H1 (cell line): ENCODE measurements at regions not wholly inside any gene's neighbourhood (a gene's known extent, or its start where the extent isn't known, plus 50 kb on each side); places are given as distances from the start of the nearest gene placed in this dataset.

Experiments
- CTCF ChIA-PET: fragments of 300-600 bp; sonication (Branson Sonifier 250); formaldehyde crosslinking; loops from one replicate; lab custom pipeline; 2021; ENCODE audit not compliant: partially characterized antibody; lab: Charles Lee
- POLR2A ChIA-PET: fragments of 300-600 bp; sonication (Branson Sonifier 250); formaldehyde crosslinking; loops from one replicate; lab custom pipeline; 2021; ENCODE audit warnings: inconsistent platforms; ENCODE audit not compliant: partially characterized antibody; lab: Charles Lee
- DNase-seq, 2 experiments: peaks; one replicate each; pipeline versions ENCODE4 v3.0.0 to v3.0.0-alpha.2; 2010 to 2022; ENCODE audit warnings: low spot score in 2 of 2, low read depth in 1 of 2, mixed read lengths in 1 of 2
- FAIRE-seq: peaks from 2 replicates; lab custom pipeline; 2011; peaks lifted over from hg19 to GRCh38; lab: Jason Lieb, UNC
- H2AFZ ChIP-seq: 2 replicates; pipeline ENCODE4 v1.8.1; 2012; ENCODE audit warnings: low read length, inconsistent platforms
- H2AK5ac ChIP-seq: 2 replicates; pipeline ENCODE4 v1.6.1; 2013; ENCODE audit warnings: low read depth, low read length
- H2BK120ac ChIP-seq: replicated peaks from 2 replicates; pipeline ENCODE3; 2013; ENCODE audit warnings: low read depth, low read length, inconsistent platforms
- H2BK12ac ChIP-seq: 2 replicates; pipeline ENCODE4 v1.6.1; 2013; ENCODE audit warnings: low read depth, low read length
- H2BK15ac ChIP-seq: 2 replicates; pipeline ENCODE4 v1.6.1; 2013; ENCODE audit warnings: low read length
- H2BK20ac ChIP-seq: 2 replicates; pipeline ENCODE4 v1.6.1; 2013; ENCODE audit warnings: low read length
- H2BK5ac ChIP-seq: 2 replicates; pipeline ENCODE4 v1.6.1; 2013; ENCODE audit warnings: low read depth, low read length
- H3K14ac ChIP-seq: 2 replicates; pipeline ENCODE4 v1.6.1; 2013; ENCODE audit warnings: inconsistent platforms; ENCODE audit not compliant: insufficient read length
- H3K18ac ChIP-seq: 2 replicates; pipeline ENCODE4 v1.6.1; 2013; ENCODE audit warnings: low read length; ENCODE audit errors: extremely low read depth
- H3K23ac ChIP-seq: 2 replicates; pipeline ENCODE4 v1.6.1; 2013; ENCODE audit warnings: inconsistent platforms; ENCODE audit not compliant: insufficient read length
- H3K23me2 ChIP-seq: 2 replicates; pipeline ENCODE4 v1.6.1; 2013; ENCODE audit warnings: low read depth, low read length
- H3K27ac ChIP-seq: 2 replicates; pipeline ENCODE4 v1.6.1; 2011; ENCODE audit warnings: low read depth, low read length, inconsistent platforms
- H3K27me3 ChIP-seq, 4 experiments: replicated peaks in 1 of 4; 1 replicate in 1 of 4; 2 replicates in 3 of 4; pipeline versions ENCODE4 v1.6.1 to v1.8.1; 2011 to 2013; ENCODE audit warnings: low read length in 3 of 4, mild to moderate bottlenecking in 3 of 4, inconsistent platforms in 2 of 4, mixed read lengths in 2 of 4, moderate library complexity in 1 of 4; ENCODE audit not compliant: control insufficient read depth in 3 of 4, insufficient read depth in 3 of 4; ENCODE audit errors: extremely low read depth in 1 of 4
- H3K36me3 ChIP-seq, 4 experiments: 2 replicates each; pipeline versions ENCODE4 v1.6.1 to v1.8.1; 2011 to 2013; ENCODE audit warnings: mild to moderate bottlenecking in 4 of 4, low read length in 3 of 4, moderate library complexity in 2 of 4, control low read depth in 1 of 4, inconsistent platforms in 1 of 4; ENCODE audit not compliant: insufficient read depth in 4 of 4, control insufficient read depth in 2 of 4
- H3K4ac ChIP-seq: replicated peaks from 2 replicates; pipeline ENCODE3; 2013; ENCODE audit warnings: low read length, low read depth, mixed read lengths, inconsistent platforms; ENCODE audit not compliant: insufficient read length
- H3K4me1 ChIP-seq, 4 experiments: replicated peaks in 1 of 4; 1 replicate in 1 of 4; 2 replicates in 3 of 4; pipeline versions ENCODE4 v1.6.1 to v1.8.1; 2011 to 2013; ENCODE audit warnings: low read length in 3 of 4, inconsistent platforms in 2 of 4, mixed read lengths in 1 of 4; ENCODE audit not compliant: insufficient read depth in 4 of 4, control insufficient read depth in 3 of 4
- H3K4me2 ChIP-seq, 2 experiments: 2 replicates each; pipeline versions ENCODE4 v1.6.1 to v1.8.1; 2011 to 2013; ENCODE audit warnings: low read depth in 2 of 2, low read length in 2 of 2, control low read depth in 1 of 2, inconsistent platforms in 1 of 2, mild to moderate bottlenecking in 1 of 2; ENCODE audit not compliant: insufficient read depth in 1 of 2
- H3K4me3 ChIP-seq, 4 experiments: fragments of 200-600, 300-600 bp in 1 of 4; sonication (generic), shearing (Covaris generic), sonication (Bioruptor Twin) in 1 of 4; 2 replicates each; pipeline versions ENCODE4 v1.5.1 to v1.8.1; 2011 to 2016; ENCODE audit warnings: low read length in 4 of 4, low read depth in 3 of 4, control low read depth in 2 of 4, inconsistent platforms in 2 of 4, mild to moderate bottlenecking in 2 of 4, mixed read lengths in 1 of 4, moderate library complexity in 1 of 4; ENCODE audit not compliant: insufficient read depth in 2 of 4; ENCODE audit errors: extremely low read depth in 1 of 4
- H3K56ac ChIP-seq: replicated peaks from 2 replicates; pipeline ENCODE3; 2013; ENCODE audit warnings: low read depth, mild to moderate bottlenecking, mixed read lengths, low read length, inconsistent platforms; ENCODE audit not compliant: insufficient read length
- H3K79me1 ChIP-seq: 2 replicates; pipeline ENCODE4 v1.6.1; 2013; ENCODE audit warnings: low read depth, low read length, control low read depth
- H3K79me2 ChIP-seq, 2 experiments: 2 replicates each; pipeline versions ENCODE4 v1.6.1 to v1.8.1; 2012 to 2013; ENCODE audit warnings: low read length in 2 of 2, mild to moderate bottlenecking in 2 of 2, inconsistent platforms in 1 of 2; ENCODE audit not compliant: insufficient read depth in 2 of 2, control insufficient read depth in 1 of 2
- H3K9ac ChIP-seq, 4 experiments: replicated peaks in 1 of 4; 1 replicate in 1 of 4; 2 replicates in 3 of 4; pipeline versions ENCODE4 v1.6.1 to v1.8.1; 2011 to 2013; ENCODE audit warnings: low read depth in 3 of 4, low read length in 3 of 4, control low read depth in 2 of 4, mild to moderate bottlenecking in 2 of 4, moderate library complexity in 2 of 4, inconsistent platforms in 1 of 4; ENCODE audit errors: extremely low read depth in 1 of 4
- H3K9me3 ChIP-seq, 2 experiments: 2 replicates each; pipeline versions ENCODE4 v1.6.1 to v1.8.1; 2012 to 2013; ENCODE audit warnings: mild to moderate bottlenecking in 2 of 2, moderate library complexity in 2 of 2, control low read depth in 1 of 2, inconsistent platforms in 1 of 2, low read depth in 1 of 2, low read length in 1 of 2, mixed read lengths in 1 of 2; ENCODE audit not compliant: insufficient read depth in 2 of 2
- H4K20me1 ChIP-seq, 2 experiments: replicated peaks in 1 of 2; 2 replicates each; pipeline versions ENCODE3 to v1.8.1; 2011 to 2013; ENCODE audit warnings: inconsistent platforms in 2 of 2, low read length in 2 of 2, mild to moderate bottlenecking in 1 of 2; ENCODE audit not compliant: insufficient read depth in 2 of 2, control insufficient read depth in 1 of 2
- H4K5ac ChIP-seq: 2 replicates; pipeline ENCODE4 v1.6.1; 2013; ENCODE audit warnings: low read length, low read depth, mixed read lengths, inconsistent platforms; ENCODE audit not compliant: insufficient read length
- H4K8ac ChIP-seq: 2 replicates; pipeline ENCODE4 v1.8.0; 2013; ENCODE audit warnings: mild to moderate bottlenecking, moderate library complexity, low read length, inconsistent platforms; ENCODE audit not compliant: insufficient read depth; ENCODE audit errors: extremely low read depth
- H4K91ac ChIP-seq: replicated peaks from 2 replicates; pipeline ENCODE3; 2013; ENCODE audit warnings: low read length, mixed read lengths, inconsistent platforms; ENCODE audit not compliant: insufficient read length
- ATF2 ChIP-seq: IDR thresholded peaks from 2 replicates; pipeline ENCODE4 v1.6.1; 2012; ENCODE audit warnings: low read length, inconsistent platforms
- CREB1 ChIP-seq: IDR thresholded peaks from 2 replicates; pipeline ENCODE4 v1.6.1; 2012; ENCODE audit warnings: inconsistent platforms
- CTBP2 ChIP-seq: IDR thresholded peaks from 2 replicates; pipeline ENCODE4 v1.7.0; 2011; ENCODE audit warnings: borderline replicate concordance, mild to moderate bottlenecking, moderate library complexity, mixed read lengths, low read length; ENCODE audit not compliant: insufficient read depth, insufficient read length
- CTCF ChIP-seq, 3 experiments: IDR thresholded peaks; 1 replicate in 2 of 3; 2 replicates in 1 of 3; pipeline versions ENCODE4 v1.5.1 to v1.6.1; 2011; ENCODE audit warnings: low read length in 3 of 3, mild to moderate bottlenecking in 3 of 3, inconsistent platforms in 2 of 3, low read depth in 1 of 3, moderate library complexity in 1 of 3; ENCODE audit not compliant: insufficient read depth in 1 of 3; ENCODE audit errors: control extremely low read depth in 1 of 3
- FOSL1 ChIP-seq: IDR thresholded peaks from 2 replicates; pipeline ENCODE4 v1.6.1; 2011; ENCODE audit warnings: mild to moderate bottlenecking, low read depth, low read length, moderate library complexity; ENCODE audit not compliant: insufficient read depth
- HDAC6 ChIP-seq: IDR thresholded peaks from one replicate; pipeline ENCODE4 v1.7.1; 2012; ENCODE audit warnings: low read depth, mild to moderate bottlenecking, inconsistent platforms, low read length, moderate library complexity
- SAP30 ChIP-seq: fragments of 300-600 bp; sonication (generic); IDR thresholded peaks from 2 replicates; pipeline ENCODE4 v1.7.1; 2012; ENCODE audit warnings: low read length, moderate library complexity, mild to moderate bottlenecking, inconsistent platforms; ENCODE audit not compliant: insufficient read depth, insufficient replicate concordance
- SIX5 ChIP-seq: IDR thresholded peaks from 2 replicates; pipeline ENCODE4 v1.6.1; 2011; ENCODE audit warnings: mild to moderate bottlenecking, low read depth, low read length
- TAF1 ChIP-seq: IDR thresholded peaks from 2 replicates; pipeline ENCODE4 v1.6.1; 2011; ENCODE audit warnings: mild to moderate bottlenecking, low read depth, low read length
- ZNF274 ChIP-seq: IDR thresholded peaks from 2 replicates; pipeline ENCODE4 v1.7.0; 2012; ENCODE audit warnings: low read length, borderline replicate concordance; ENCODE audit errors: extremely low read depth
- WGBS, 2 experiments: shearing (Covaris generic) in 1 of 2; methylation state at CpG; one replicate each; pipeline versions ENCODE4 v1.1.6 to v1.1.7; 2013 to 2015; ENCODE audit warnings: low lambda C conversion rate in 2 of 2, mixed read lengths in 2 of 2, inconsistent platforms in 1 of 2, low coverage in 1 of 2, missing lambda C conversion rate in 1 of 2; ENCODE audit not compliant: insufficient replicate concordance in 2 of 2, insufficient coverage in 1 of 2, insufficient read length in 1 of 2; ENCODE audit errors: extremely low coverage in 1 of 2, missing lambda C conversion rate in 1 of 2; 5-methylcytosine and 5-hydroxymethylcytosine counted together

- H3K79me1 ChIP-seq = no peaks in the 10 kb centered on the region
- H3K36me3 ChIP-seq = no peaks in the 10 kb centered on the region
- no peak overlapping the region for H2BK12ac ChIP-seq
- no peak overlapping the region for H3K4me3 ChIP-seq
- no peak overlapping the region for H4K8ac ChIP-seq
- H3K23ac ChIP-seq = no peak overlapping the region
- no peak overlapping the region for H3K4ac ChIP-seq
- H2BK15ac ChIP-seq = no peak overlapping the region
- FAIRE-seq (no peak), DNase-seq (no peak)
- no peak overlapping the region for H4K5ac ChIP-seq
- no peak overlapping the region for H3K18ac ChIP-seq
- no peak overlapping the region for H3K9ac ChIP-seq
- no peak overlapping the region for H3K14ac ChIP-seq
- no peaks in the 10 kb centered on the region for H3K79me2 ChIP-seq
- H3K56ac ChIP-seq = no peak overlapping the region
- ChIA-PET POLR2A (no interaction called here), CTCF (interaction anchor here (0.6 kb wide), 2 partner anchors 30 to 37 kb away, joined by 4 to 5 read pairs; no protein-coding TSS in a partner anchor)
- no peak overlapping the region for H2AFZ ChIP-seq
- H2AK5ac ChIP-seq = no peak overlapping the region
- no peak overlapping the region for H2BK20ac ChIP-seq
- H3K23me2 ChIP-seq = no peaks in the 10 kb centered on the region
- no peaks in the 10 kb centered on the region for H4K20me1 ChIP-seq
- no peaks in the 10 kb centered on the region; a peak in 1 of 7 replicates for H3K4me1 ChIP-seq
- H3K4me2 ChIP-seq = no peak overlapping the region
- H2BK120ac ChIP-seq = no peak overlapping the region
- H3K27me3 ChIP-seq = no peaks in the 10 kb centered on the region
- WGBS, 2 experiments = 94% methylated on average over 4 of the region's 4 CpGs; no CpG with 5 or more reads in 1 of the 2 experiments
- 0 out of 4 replicates have a peak, but pooled peaks cover 0 to 3% of the 10 kb centered on the region in 2 experiments for H3K9me3 ChIP-seq
- H2BK5ac ChIP-seq = no peak overlapping the region
- no peak overlapping the region for H4K91ac ChIP-seq
- H3K27ac ChIP-seq = no peak overlapping the region
- no peak for TF ChIP-seq SAP30
- no peak for TF ChIP-seq CTCF (IDR thresholded peaks at IDR 0.05; ENCODE audit: control extremely low read depth in 1 of 3, insufficient read depth in 1 of 3, low read depth in 1 of 3, low read length in 3 of 3)
- no peak for TF ChIP-seq ZNF274
- no peak for TF ChIP-seq ATF2
- no peak for TF ChIP-seq CTBP2
- no peak for TF ChIP-seq FOSL1
- TF ChIP-seq SIX5 = no peak
- no peak for TF ChIP-seq HDAC6
- no peak for TF ChIP-seq CREB1
- TF ChIP-seq TAF1 = no peak
These were observed 120.9 kb upstream of the FREM2 start for GRCh38 chr13:38566023-38566422.
